ENCODE measurements at regions not wholly inside any gene's neighbourhood (a gene's known extent, or its start where the extent isn't known, plus 50 kb on each side); places are given as distances from the start of the nearest gene placed in this dataset.
A peak's percentile ranks its signal among the peaks of the same experiment; 100 is the strongest.

GRCh38 chr14:59060841-59061240 is 127.6 kb upstream of the DAAM1 start:
- DNase-seq, result no peak

GRCh38 chr14:59061292-59061691 is 127.2 kb upstream of the DAAM1 start:
- DNase-seq, result no peak

GRCh38 chr14:59063259-59063658 is 125.2 kb upstream of the DAAM1 start:
- no peak for DNase-seq

- no peak for DNase-seq
Measured at GRCh38 chr14:59067127-59067894, 121.2 kb upstream of the DAAM1 start.

GRCh38 chr14:59069163-59069854 is 119.2 kb upstream of the DAAM1 start:
- DNase-seq, result no peak

- DNase-seq, result no peak
Measured at GRCh38 chr14:59075506-59075905, 113.0 kb upstream of the DAAM1 start.

GRCh38 chr14:59081720-59082119 is 106.7 kb upstream of the DAAM1 start:
- no peak for DNase-seq

GRCh38 chr14:59085207-59085739 is 103.2 kb upstream of the DAAM1 start:
- no peak for DNase-seq

GRCh38 chr14:59086241-59086882 is 102.1 kb upstream of the DAAM1 start:
- DNase-seq, result peak; percentile 6

GRCh38 chr14:59087240-59087639 is 101.2 kb upstream of the DAAM1 start:
- no peak for DNase-seq

- no peak for DNase-seq
Measured at GRCh38 chr14:59087711-59088110, 100.8 kb upstream of the DAAM1 start.

GRCh38 chr14:59090572-59090971 is 97.9 kb upstream of the DAAM1 start:
- no peak for DNase-seq

GRCh38 chr14:59091404-59091803 is 97.1 kb upstream of the DAAM1 start:
- DNase-seq, result no peak

- DNase-seq, result no peak
Measured at GRCh38 chr14:59091976-59092375, 96.5 kb upstream of the DAAM1 start.

- no peak for DNase-seq
Measured at GRCh38 chr14:59093902-59094301, 94.6 kb upstream of the DAAM1 start.

- peak; percentile 51 for DNase-seq
Measured at GRCh38 chr14:59096303-59096702, 92.2 kb upstream of the DAAM1 start.

GRCh38 chr14:59097681-59098080 is 90.8 kb upstream of the DAAM1 start:
- no peak for DNase-seq

- no peak for DNase-seq
Measured at GRCh38 chr14:59098377-59098776, 90.1 kb upstream of the DAAM1 start.

GRCh38 chr14:59100205-59100604 is 88.3 kb upstream of the DAAM1 start:
- DNase-seq, result no peak

GRCh38 chr14:59101476-59101875 is 87.0 kb upstream of the DAAM1 start:
- no peak for DNase-seq

GRCh38 chr14:59103396-59103795 is 85.1 kb upstream of the DAAM1 start:
- no peak for DNase-seq

GRCh38 chr14:59107819-59108218 is 80.6 kb upstream of the DAAM1 start:
- no peak for DNase-seq

GRCh38 chr14:59116984-59117415 is 71.5 kb upstream of the DAAM1 start:
- DNase-seq, result no peak
